ENCODE measurements at regions not wholly inside any gene's neighbourhood (a gene's known extent, or its start where the extent isn't known, plus 50 kb on each side); places are given as distances from the start of the nearest gene placed in this dataset.

- no peak overlapping the region for H3K27ac ChIP-seq (ENCODE audit: low read length)
- no peak; the same call in 2 of the 3 replicates for ATAC-seq (ENCODE audit: insufficient read depth, low read depth)
- H4K20me1 ChIP-seq (ENCODE audit: insufficient read depth, low read length), result no peaks in the 10 kb centered on the region
- no peak overlapping the region for H3K9ac ChIP-seq (ENCODE audit: low read depth, low read length)
- H3K4me1 ChIP-seq (ENCODE audit: insufficient read depth, low read length), result no peaks in the 10 kb centered on the region
- H3K9me3 ChIP-seq (ENCODE audit: insufficient read depth, low read length, severe bottlenecking), result no peaks in the 10 kb centered on the region
- H3K79me2 ChIP-seq (ENCODE audit: insufficient read depth, low read length), result no peaks in the 10 kb centered on the region
- H3K36me3 ChIP-seq (ENCODE audit: insufficient read depth, low read length), result no peaks in the 10 kb centered on the region
- no peak overlapping the region for H2AFZ ChIP-seq (ENCODE audit: low read depth, low read length)
- no peak overlapping the region for H3K4me2 ChIP-seq (ENCODE audit: insufficient read depth, low read length)
- H3K27me3 ChIP-seq (ENCODE audit: insufficient read depth, low read length, poor library complexity), result peaks cover 6% of the 10 kb centered on the region
- DNase-seq, result no peak
- TF ChIP-seq CTCF (IDR thresholded peaks at IDR 0.05; ENCODE audit: borderline replicate concordance, extremely low read depth, low read length, poor library complexity, severe bottlenecking) (no peak), EZH2 (IDR thresholded peaks at IDR 0.05; ENCODE audit: borderline replicate concordance, low read depth, low read length, severe bottlenecking) (no peak)
- H3K4me3 ChIP-seq (ENCODE audit: low read depth in 1 of 2, low read length in 2 of 2), result no peak overlapping the region
Measured at GRCh38 chr12:58177366-58177765, 236.0 kb downstream of the ATP23 start.

GRCh38 chr12:58184212-58184611 is 242.8 kb downstream of the ATP23 start:
- no peak overlapping the region for H2AFZ ChIP-seq (ENCODE audit: low read depth, low read length)
- peaks cover 8% of the 10 kb centered on the region for H3K9me3 ChIP-seq (ENCODE audit: insufficient read depth, low read length, severe bottlenecking)
- H3K79me2 ChIP-seq (ENCODE audit: insufficient read depth, low read length), result no peaks in the 10 kb centered on the region
- H3K4me1 ChIP-seq (ENCODE audit: insufficient read depth, low read length), result no peaks in the 10 kb centered on the region
- no peaks in the 10 kb centered on the region for H4K20me1 ChIP-seq (ENCODE audit: insufficient read depth, low read length)
- no peaks in the 10 kb centered on the region for H3K36me3 ChIP-seq (ENCODE audit: insufficient read depth, low read length)
- ATAC-seq (ENCODE audit: insufficient read depth, low read depth) (no peak), DNase-seq (no peak)
- peaks cover 6% of the 10 kb centered on the region for H3K27me3 ChIP-seq (ENCODE audit: insufficient read depth, low read length, poor library complexity)
- no peak overlapping the region for H3K4me3 ChIP-seq (ENCODE audit: low read depth in 1 of 2, low read length in 2 of 2)
- no peak overlapping the region for H3K4me2 ChIP-seq (ENCODE audit: insufficient read depth, low read length)
- no peak overlapping the region for H3K9ac ChIP-seq (ENCODE audit: low read depth, low read length)
- no peak for TF ChIP-seq CTCF (IDR thresholded peaks at IDR 0.05; ENCODE audit: borderline replicate concordance, extremely low read depth, low read length, poor library complexity, severe bottlenecking)
- TF ChIP-seq EZH2 (IDR thresholded peaks at IDR 0.05; ENCODE audit: borderline replicate concordance, low read depth, low read length, severe bottlenecking), result no peak
- H3K27ac ChIP-seq (ENCODE audit: low read length), result no peak overlapping the region

GRCh38 chr12:58186401-58186800 is 245.0 kb downstream of the ATP23 start:
- no peaks in the 10 kb centered on the region for H3K79me2 ChIP-seq (ENCODE audit: insufficient read depth, low read length)
- no peaks in the 10 kb centered on the region for H4K20me1 ChIP-seq (ENCODE audit: insufficient read depth, low read length)
- H3K36me3 ChIP-seq (ENCODE audit: insufficient read depth, low read length), result no peaks in the 10 kb centered on the region
- no peak overlapping the region for H3K9ac ChIP-seq (ENCODE audit: low read depth, low read length)
- H3K4me2 ChIP-seq (ENCODE audit: insufficient read depth, low read length), result no peak overlapping the region
- no peak overlapping the region for H2AFZ ChIP-seq (ENCODE audit: low read depth, low read length)
- peaks cover 8% of the 10 kb centered on the region for H3K9me3 ChIP-seq (ENCODE audit: insufficient read depth, low read length, severe bottlenecking)
- DNase-seq (no peak), ATAC-seq (ENCODE audit: insufficient read depth, low read depth) (no peak)
- TF ChIP-seq CTCF (IDR thresholded peaks at IDR 0.05; ENCODE audit: borderline replicate concordance, extremely low read depth, low read length, poor library complexity, severe bottlenecking), result no peak
- no peak for TF ChIP-seq EZH2 (IDR thresholded peaks at IDR 0.05; ENCODE audit: borderline replicate concordance, low read depth, low read length, severe bottlenecking)
- no peak overlapping the region for H3K4me3 ChIP-seq (ENCODE audit: low read depth in 1 of 2, low read length in 2 of 2)
- no peaks in the 10 kb centered on the region for H3K4me1 ChIP-seq (ENCODE audit: insufficient read depth, low read length)
- H3K27me3 ChIP-seq (ENCODE audit: insufficient read depth, low read length, poor library complexity), result peaks cover 3% of the 10 kb centered on the region
- H3K27ac ChIP-seq (ENCODE audit: low read length), result no peak overlapping the region

GRCh38 chr12:58186914-58187313 is 245.5 kb downstream of the ATP23 start:
- H3K9me3 ChIP-seq (ENCODE audit: insufficient read depth, low read length, severe bottlenecking), result peaks cover 8% of the 10 kb centered on the region
- DNase-seq, result no peak
- no peak overlapping the region for H3K4me2 ChIP-seq (ENCODE audit: insufficient read depth, low read length)
- H3K27me3 ChIP-seq (ENCODE audit: insufficient read depth, low read length, poor library complexity), result no peaks in the 10 kb centered on the region
- H3K79me2 ChIP-seq (ENCODE audit: insufficient read depth, low read length), result no peaks in the 10 kb centered on the region
- H3K36me3 ChIP-seq (ENCODE audit: insufficient read depth, low read length), result no peaks in the 10 kb centered on the region
- no peaks in the 10 kb centered on the region for H3K4me1 ChIP-seq (ENCODE audit: insufficient read depth, low read length)
- H3K9ac ChIP-seq (ENCODE audit: low read depth, low read length), result no peak overlapping the region
- ATAC-seq (ENCODE audit: insufficient read depth, low read depth), result no peak
- H3K27ac ChIP-seq (ENCODE audit: low read length), result no peak overlapping the region
- TF ChIP-seq EZH2 (IDR thresholded peaks at IDR 0.05; ENCODE audit: borderline replicate concordance, low read depth, low read length, severe bottlenecking) (no peak), CTCF (IDR thresholded peaks at IDR 0.05; ENCODE audit: borderline replicate concordance, extremely low read depth, low read length, poor library complexity, severe bottlenecking) (no peak)
- H3K4me3 ChIP-seq (ENCODE audit: low read depth in 1 of 2, low read length in 2 of 2), result no peak overlapping the region
- no peaks in the 10 kb centered on the region for H4K20me1 ChIP-seq (ENCODE audit: insufficient read depth, low read length)
- no peak overlapping the region for H2AFZ ChIP-seq (ENCODE audit: low read depth, low read length)
